ENCODE measurements at regions not wholly inside any gene's neighbourhood (a gene's known extent, or its start where the extent isn't known, plus 50 kb on each side); places are given as distances from the start of the nearest gene placed in this dataset.

DNA sequence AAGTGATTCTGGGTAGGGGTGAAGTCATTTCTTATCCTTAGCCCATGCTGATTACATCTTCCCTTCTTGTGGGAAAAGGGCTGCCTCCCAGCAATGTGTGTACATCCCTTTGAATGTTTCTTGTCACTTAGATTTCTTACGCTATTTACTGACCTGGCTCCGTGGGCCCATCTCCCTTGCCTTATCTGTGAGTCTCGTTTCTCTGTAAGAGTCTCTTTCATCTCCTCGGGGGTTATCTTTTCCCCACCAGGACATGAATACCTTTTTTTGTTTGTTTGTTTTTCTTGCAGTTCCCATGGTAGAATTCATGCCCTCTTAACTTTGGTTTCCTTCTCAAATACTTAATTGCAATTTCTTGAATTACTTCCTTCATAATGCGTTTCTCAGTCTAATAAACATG lies 107.7 kb downstream of the BAMBI start:
- TF ChIP-seq, protein P1, sequence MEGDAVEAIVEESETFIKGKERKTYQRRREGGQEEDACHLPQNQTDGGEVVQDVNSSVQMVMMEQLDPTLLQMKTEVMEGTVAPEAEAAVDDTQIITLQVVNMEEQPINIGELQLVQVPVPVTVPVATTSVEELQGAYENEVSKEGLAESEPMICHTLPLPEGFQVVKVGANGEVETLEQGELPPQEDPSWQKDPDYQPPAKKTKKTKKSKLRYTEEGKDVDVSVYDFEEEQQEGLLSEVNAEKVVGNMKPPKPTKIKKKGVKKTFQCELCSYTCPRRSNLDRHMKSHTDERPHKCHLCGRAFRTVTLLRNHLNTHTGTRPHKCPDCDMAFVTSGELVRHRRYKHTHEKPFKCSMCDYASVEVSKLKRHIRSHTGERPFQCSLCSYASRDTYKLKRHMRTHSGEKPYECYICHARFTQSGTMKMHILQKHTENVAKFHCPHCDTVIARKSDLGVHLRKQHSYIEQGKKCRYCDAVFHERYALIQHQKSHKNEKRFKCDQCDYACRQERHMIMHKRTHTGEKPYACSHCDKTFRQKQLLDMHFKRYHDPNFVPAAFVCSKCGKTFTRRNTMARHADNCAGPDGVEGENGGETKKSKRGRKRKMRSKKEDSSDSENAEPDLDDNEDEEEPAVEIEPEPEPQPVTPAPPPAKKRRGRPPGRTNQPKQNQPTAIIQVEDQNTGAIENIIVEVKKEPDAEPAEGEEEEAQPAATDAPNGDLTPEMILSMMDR (IDR thresholded peaks at IDR 0.05), result no peak
- TF ChIP-seq EZH2 (IDR thresholded peaks at IDR 0.05) (no peak), EZH2phosphoT487 (IDR thresholded peaks at IDR 0.05) (no peak)

Measured in neural progenitor cell (in vitro differentiated cells).